ENCODE measurements at regions not wholly inside any gene's neighbourhood (a gene's known extent, or its start where the extent isn't known, plus 50 kb on each side); places are given as distances from the start of the nearest gene placed in this dataset.

- no peak for TF ChIP-seq EZH2phosphoT487 (IDR thresholded peaks at IDR 0.05; ENCODE audit: borderline replicate concordance, low read depth)
- TF ChIP-seq RFX5 (IDR thresholded peaks at IDR 0.05; ENCODE audit: low read length), result no peak
- no peak for TF ChIP-seq CTCF (IDR thresholded peaks at IDR 0.05)
- no peak for TF ChIP-seq SIN3A (IDR thresholded peaks at IDR 0.05; ENCODE audit: borderline replicate concordance, low read depth, low read length)
- TF ChIP-seq ZBTB33 (IDR thresholded peaks at IDR 0.05; ENCODE audit: borderline replicate concordance, low read depth), result no peak
- no peak for TF ChIP-seq NRF1 (IDR thresholded peaks at IDR 0.05; ENCODE audit: low read depth, low read length)
- TF ChIP-seq YY1 (IDR thresholded peaks at IDR 0.05; ENCODE audit: low read depth), result no peak
- TF ChIP-seq CHD2 (IDR thresholded peaks at IDR 0.05; ENCODE audit: low read length, partially characterized antibody), result no peak
- no peak for TF ChIP-seq MAX (IDR thresholded peaks at IDR 0.05; ENCODE audit: low read depth)
- TF ChIP-seq FOXJ3 (CRISPR knock-in tag; IDR thresholded peaks at IDR 0.05), result no peak
- no peak for TF ChIP-seq FOSL2 (IDR thresholded peaks at IDR 0.05; ENCODE audit: borderline replicate concordance, low read depth)
- TF ChIP-seq REST (IDR thresholded peaks at IDR 0.05; ENCODE audit: low read depth, low read length), result no peak
- TF ChIP-seq TEAD4 (IDR thresholded peaks at IDR 0.05; ENCODE audit: borderline replicate concordance, insufficient read depth), result no peak
These were observed 298.2 kb downstream of the CTTN start for GRCh38 chr11:70696564-70696963.

Measured in SK-N-SH (cell line).